ENCODE measurements at regions not wholly inside any gene's neighbourhood (a gene's known extent, or its start where the extent isn't known, plus 50 kb on each side); places are given as distances from the start of the nearest gene placed in this dataset.

DNA sequence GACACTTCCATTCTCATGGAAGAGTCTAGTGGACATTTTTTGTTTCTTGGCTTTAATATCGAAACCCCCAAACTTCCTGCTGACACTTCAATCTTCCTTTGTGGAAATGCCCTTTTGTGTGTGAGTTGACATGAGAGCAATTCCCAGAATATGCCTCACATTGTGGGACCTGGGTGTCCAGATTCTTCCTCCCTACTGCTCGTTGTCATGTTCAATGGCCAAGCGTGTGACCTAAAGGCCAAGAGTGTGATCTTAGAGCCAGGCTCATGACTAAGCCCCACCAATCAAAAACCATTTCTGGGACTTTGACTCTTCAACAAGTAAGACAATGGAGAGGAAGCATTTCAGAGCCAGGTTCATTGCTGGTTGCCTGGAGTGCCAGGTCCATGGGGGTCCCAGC lies 52.5 kb upstream of the BMPER start:
- no peak for DNase-seq (ENCODE audit: low read depth)

- DNase-seq (ENCODE audit: low read depth), result peak; percentile 74
Observed at GRCh38 chr7:33853361-33854062, 51.8 kb upstream of the BMPER start.

GRCh38 chr7:33854178-33854577 lies 51.2 kb upstream of the BMPER start:
- peak; percentile 56 for DNase-seq (ENCODE audit: low read depth)

DNA sequence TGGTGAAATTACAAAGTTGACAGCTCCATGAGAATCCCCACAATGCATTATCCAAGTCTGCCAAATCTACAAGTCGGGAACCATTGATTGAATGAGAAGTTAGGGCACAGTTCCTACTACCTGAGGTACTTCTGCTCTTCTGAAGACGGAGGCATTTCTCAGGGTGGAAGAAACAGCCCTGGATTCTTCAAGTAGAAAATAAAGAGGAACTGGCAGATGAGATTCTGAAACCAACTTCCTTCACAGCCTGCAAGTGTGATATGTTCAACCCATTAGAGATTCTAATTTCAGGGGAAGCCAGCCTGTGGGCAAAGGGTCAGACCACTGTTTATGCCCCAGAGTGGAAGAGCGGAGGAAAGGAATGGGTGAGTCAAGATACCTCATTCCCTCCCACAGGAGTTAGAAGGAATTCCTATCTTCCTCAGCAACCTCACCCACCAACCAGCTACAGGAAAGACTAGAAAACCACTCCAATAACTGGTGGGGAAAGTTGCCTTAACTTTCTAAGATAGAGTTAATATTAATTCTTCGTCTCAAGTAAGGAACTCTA lies 50.5 kb upstream of the BMPER start:
- peak; percentile 66 for DNase-seq (ENCODE audit: low read depth)

All from fibroblast of gingiva (primary cell).